ENCODE measurements at regions not wholly inside any gene's neighbourhood (a gene's known extent, or its start where the extent isn't known, plus 50 kb on each side); places are given as distances from the start of the nearest gene placed in this dataset.

DNA sequence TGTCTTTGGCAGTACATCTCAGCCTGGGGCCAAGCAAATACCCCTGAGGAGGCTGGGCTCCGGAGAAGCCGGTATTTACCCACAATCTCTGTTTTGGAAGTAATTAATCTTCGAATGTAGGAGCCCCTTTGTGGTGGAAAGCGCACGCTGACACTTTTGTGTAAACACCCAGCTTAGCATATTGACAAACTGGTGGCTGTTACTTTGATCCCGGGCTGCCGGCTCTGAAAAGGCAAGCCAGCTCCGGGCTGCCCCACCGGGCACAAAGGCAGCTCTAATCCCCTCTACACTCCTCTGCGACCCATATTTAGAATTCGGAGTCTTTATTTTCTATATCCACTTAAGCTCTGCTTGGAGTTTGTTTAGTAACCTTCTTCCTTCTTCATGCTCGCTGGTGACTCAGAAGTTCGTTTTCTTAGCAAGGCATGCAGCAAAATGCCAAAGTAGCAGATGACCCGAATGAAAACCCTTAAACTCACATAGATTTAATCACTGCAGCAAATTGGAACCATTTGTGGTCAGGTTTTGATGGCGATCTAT, 144.0 kb upstream of the IRX3 start:
- Mint-ChIP-seq H3K27me3 (peaks cover 33% of the 10 kb centered on the region), H3K4me1 (ENCODE audit: low read depth) (no peaks in the 10 kb centered on the region), H3K4me3 (no peak overlapping the region), H3K36me3 (ENCODE audit: low read depth) (no peaks in the 10 kb centered on the region), H3K27ac (no peak overlapping the region), H3K9me3 (peaks cover 6% of the 10 kb centered on the region)
- no peak for ATAC-seq
- CTCF ChIA-PET = no interaction called here
- intact Hi-C loops (cut with micrococcal nuclease) = no loop called here
- POLR2A ChIA-PET = no interaction called here
- no peak for DNase-seq
- no peak for TF ChIP-seq CTCF (IDR thresholded peaks at IDR 0.05)

DNA sequence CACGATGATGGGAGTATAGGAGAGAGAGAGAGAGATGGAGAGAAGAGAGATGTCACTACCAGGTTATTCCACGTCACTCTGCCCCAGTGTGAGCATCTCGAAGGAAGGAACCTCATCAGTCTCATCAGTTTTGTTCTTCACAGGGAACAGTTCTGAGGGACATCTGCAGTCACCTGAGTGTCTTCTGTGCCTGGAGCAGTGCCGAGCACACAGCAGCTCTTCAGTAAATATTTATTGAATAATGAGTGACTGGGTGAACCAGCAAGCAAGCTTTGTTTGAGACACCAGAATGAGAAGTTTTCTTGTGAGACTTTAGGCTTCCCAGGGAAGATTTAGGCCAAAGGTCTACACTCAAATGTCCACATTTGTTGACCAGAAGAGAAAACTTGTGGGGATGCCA, 142.4 kb upstream of the IRX3 start:
- peaks cover 6% of the 10 kb centered on the region for H3K9me3 Mint-ChIP-seq
- intact Hi-C loops (cut with micrococcal nuclease) = no loop called here
- no peaks in the 10 kb centered on the region for H3K36me3 Mint-ChIP-seq (ENCODE audit: low read depth)
- ATAC-seq (no peak), DNase-seq (no peak)
- no peak for TF ChIP-seq CTCF (IDR thresholded peaks at IDR 0.05)
- H3K4me3 Mint-ChIP-seq = no peak overlapping the region
- POLR2A ChIA-PET = no interaction called here
- CTCF ChIA-PET = no interaction called here
- H3K4me1 Mint-ChIP-seq (ENCODE audit: low read depth) = no peaks in the 10 kb centered on the region
- no peak overlapping the region for H3K27ac Mint-ChIP-seq
- H3K27me3 Mint-ChIP-seq = peaks cover 34% of the 10 kb centered on the region

GRCh38 chr16:54426553-54426849, 139.9 kb upstream of the IRX3 start:
- Mint-ChIP-seq H3K9me3 (peaks cover 6% of the 10 kb centered on the region), H3K4me3 (no peak overlapping the region), H3K4me1 (ENCODE audit: low read depth) (no peaks in the 10 kb centered on the region), H3K27me3 (peaks cover 26% of the 10 kb centered on the region), H3K36me3 (ENCODE audit: low read depth) (no peaks in the 10 kb centered on the region), H3K27ac (no peak overlapping the region)
- DNase-seq (no peak), ATAC-seq (no peak)
- ChIA-PET POLR2A (no interaction called here), CTCF (no interaction called here)
- intact Hi-C loops (cut with micrococcal nuclease) = no loop called here
- TF ChIP-seq CTCF (IDR thresholded peaks at IDR 0.05) = no peak

DNA sequence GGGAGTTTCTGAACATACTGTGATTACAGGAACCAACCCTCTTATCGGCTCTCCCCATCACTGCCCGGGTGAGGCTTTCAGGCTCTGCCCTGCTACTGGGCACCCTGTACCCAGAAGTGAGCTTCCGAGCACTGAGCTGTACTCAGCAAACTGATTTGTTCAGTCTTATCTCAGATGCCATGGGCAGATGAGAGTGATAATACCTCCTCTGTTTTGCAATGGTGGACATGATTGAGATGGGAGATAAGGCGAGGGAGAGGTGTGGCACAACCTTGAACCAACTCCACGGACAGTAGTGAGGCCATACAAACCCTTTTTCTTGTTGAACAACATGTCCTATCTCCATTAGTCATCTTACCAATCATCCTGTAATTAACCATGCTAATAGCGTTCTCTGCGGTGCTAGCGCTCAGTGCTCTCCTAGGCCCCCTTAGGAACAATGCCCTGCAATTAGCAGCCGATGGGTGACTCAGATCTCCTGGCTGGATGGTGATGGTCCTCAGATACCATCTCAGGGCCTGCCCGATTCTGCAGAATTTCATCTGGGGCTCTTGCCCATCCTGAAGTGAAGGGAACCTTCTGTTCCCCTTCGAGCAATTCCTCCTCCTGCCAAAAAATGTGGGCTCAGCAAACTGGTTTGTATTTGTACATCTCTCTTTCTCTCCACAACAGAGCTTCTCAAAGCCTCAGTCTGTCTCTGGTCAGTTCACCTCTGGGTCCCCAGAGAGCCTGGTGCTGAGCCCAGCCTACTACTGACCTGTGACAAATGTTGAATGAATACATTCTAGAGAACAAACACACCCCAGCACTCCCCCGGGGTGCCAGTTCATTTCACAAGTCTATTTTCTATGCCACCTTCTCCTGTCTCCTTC, 139.3 kb upstream of the IRX3 start:
- no peaks in the 10 kb centered on the region for H3K4me1 Mint-ChIP-seq (ENCODE audit: low read depth)
- intact Hi-C loops (cut with micrococcal nuclease) = no loop called here
- no peak overlapping the region for H3K4me3 Mint-ChIP-seq
- peaks cover 6% of the 10 kb centered on the region for H3K9me3 Mint-ChIP-seq
- TF ChIP-seq CTCF (IDR thresholded peaks at IDR 0.05) = no peak
- ChIA-PET CTCF (no interaction called here), POLR2A (no interaction called here)
- ATAC-seq (no peak), DNase-seq (no peak)
- H3K27ac Mint-ChIP-seq = no peak overlapping the region
- no peaks in the 10 kb centered on the region for H3K36me3 Mint-ChIP-seq (ENCODE audit: low read depth)
- peaks cover 22% of the 10 kb centered on the region for H3K27me3 Mint-ChIP-seq

DNA sequence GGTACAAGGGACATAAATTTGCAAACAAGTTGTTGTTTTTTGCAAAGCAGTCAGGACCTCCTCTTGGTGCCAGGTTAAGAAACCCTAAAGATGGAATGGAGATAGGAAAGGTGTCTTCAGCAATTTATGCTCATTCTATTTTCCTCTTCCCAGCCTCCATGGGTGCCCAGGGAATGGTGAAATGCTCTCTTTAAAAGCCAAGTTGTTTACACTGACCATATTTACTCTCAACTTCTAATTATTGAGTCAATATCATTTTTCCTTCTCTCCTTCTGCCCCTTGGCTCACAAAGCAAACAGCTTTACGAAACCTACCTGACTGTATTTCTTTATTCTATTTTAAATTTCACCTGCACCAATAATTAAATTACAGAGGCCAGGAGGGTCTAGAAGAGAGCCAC, 138.5 kb upstream of the IRX3 start:
- DNase-seq = no peak
- ChIA-PET POLR2A (no interaction called here), CTCF (no interaction called here)
- H3K4me1 Mint-ChIP-seq (ENCODE audit: low read depth) = no peaks in the 10 kb centered on the region
- no peak for ATAC-seq
- intact Hi-C loops (cut with micrococcal nuclease) = no loop called here
- H3K27ac Mint-ChIP-seq = no peak overlapping the region
- H3K36me3 Mint-ChIP-seq (ENCODE audit: low read depth) = no peaks in the 10 kb centered on the region
- no peak overlapping the region for H3K4me3 Mint-ChIP-seq
- peaks cover 16% of the 10 kb centered on the region for H3K27me3 Mint-ChIP-seq
- peaks cover 2% of the 10 kb centered on the region for H3K9me3 Mint-ChIP-seq
- TF ChIP-seq CTCF (IDR thresholded peaks at IDR 0.05) = no peak
